ENCODE measurements at regions not wholly inside any gene's neighbourhood (a gene's known extent, or its start where the extent isn't known, plus 50 kb on each side); places are given as distances from the start of the nearest gene placed in this dataset.

DNA sequence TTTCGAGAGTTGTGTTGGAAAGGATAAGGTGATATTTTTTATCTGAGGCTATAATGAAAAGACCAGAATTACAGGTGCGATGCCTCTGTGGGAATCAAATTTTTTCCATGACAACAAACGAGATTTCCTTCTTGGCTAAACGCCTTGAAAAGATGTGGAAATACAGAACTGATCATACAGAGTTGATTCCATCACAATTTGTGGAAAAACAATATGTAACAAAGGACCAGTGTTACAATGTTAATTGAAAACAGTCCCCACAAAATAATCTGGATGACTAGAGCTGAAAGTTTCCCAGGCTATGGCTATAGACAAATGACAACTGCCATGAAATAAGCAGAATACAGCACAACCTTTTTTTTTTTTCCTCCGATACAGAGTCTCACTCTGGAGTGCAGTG, 628.9 kb downstream of the DIAPH3 start:
- no peaks in the 10 kb centered on the region for H3K27me3 Mint-ChIP-seq (ENCODE audit: low read depth in 2 of 2)
- H3K27ac Mint-ChIP-seq: no peak overlapping the region
- DNase-seq (no peak), ATAC-seq (no peak)
- Histone ChIP-seq H3K4me1 (ENCODE audit: control insufficient read depth, insufficient read depth, low read length) (no peaks in the 10 kb centered on the region), H3K4me3 (ENCODE audit: low read length) (no peak overlapping the region), H3K27me3 (ENCODE audit: control insufficient read depth, insufficient read depth, low read length) (no peaks in the 10 kb centered on the region), H3K36me3 (ENCODE audit: control insufficient read depth, insufficient read depth, low read length) (no peaks in the 10 kb centered on the region), H3K27ac (ENCODE audit: low read length) (no peak overlapping the region), H3K9me3 (ENCODE audit: control insufficient read depth, insufficient read depth, low read length) (no peaks in the 10 kb centered on the region)
- H3K36me3 Mint-ChIP-seq: no peaks in the 10 kb centered on the region
- intact Hi-C loops (cut with micrococcal nuclease): no loop called here
- WGBS (ENCODE audit: insufficient coverage): 89% methylated on average over 5 of the region's 5 CpGs
- peaks cover 0 to 9% of the 10 kb centered on the region in 2 donors for H3K9me3 Mint-ChIP-seq
- TF ChIP-seq, protein P1, sequence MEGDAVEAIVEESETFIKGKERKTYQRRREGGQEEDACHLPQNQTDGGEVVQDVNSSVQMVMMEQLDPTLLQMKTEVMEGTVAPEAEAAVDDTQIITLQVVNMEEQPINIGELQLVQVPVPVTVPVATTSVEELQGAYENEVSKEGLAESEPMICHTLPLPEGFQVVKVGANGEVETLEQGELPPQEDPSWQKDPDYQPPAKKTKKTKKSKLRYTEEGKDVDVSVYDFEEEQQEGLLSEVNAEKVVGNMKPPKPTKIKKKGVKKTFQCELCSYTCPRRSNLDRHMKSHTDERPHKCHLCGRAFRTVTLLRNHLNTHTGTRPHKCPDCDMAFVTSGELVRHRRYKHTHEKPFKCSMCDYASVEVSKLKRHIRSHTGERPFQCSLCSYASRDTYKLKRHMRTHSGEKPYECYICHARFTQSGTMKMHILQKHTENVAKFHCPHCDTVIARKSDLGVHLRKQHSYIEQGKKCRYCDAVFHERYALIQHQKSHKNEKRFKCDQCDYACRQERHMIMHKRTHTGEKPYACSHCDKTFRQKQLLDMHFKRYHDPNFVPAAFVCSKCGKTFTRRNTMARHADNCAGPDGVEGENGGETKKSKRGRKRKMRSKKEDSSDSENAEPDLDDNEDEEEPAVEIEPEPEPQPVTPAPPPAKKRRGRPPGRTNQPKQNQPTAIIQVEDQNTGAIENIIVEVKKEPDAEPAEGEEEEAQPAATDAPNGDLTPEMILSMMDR (IDR thresholded peaks at IDR 0.05): no peak
- H3K4me1 Mint-ChIP-seq: no peaks in the 10 kb centered on the region
- no peak overlapping the region for H3K4me3 Mint-ChIP-seq

DNA sequence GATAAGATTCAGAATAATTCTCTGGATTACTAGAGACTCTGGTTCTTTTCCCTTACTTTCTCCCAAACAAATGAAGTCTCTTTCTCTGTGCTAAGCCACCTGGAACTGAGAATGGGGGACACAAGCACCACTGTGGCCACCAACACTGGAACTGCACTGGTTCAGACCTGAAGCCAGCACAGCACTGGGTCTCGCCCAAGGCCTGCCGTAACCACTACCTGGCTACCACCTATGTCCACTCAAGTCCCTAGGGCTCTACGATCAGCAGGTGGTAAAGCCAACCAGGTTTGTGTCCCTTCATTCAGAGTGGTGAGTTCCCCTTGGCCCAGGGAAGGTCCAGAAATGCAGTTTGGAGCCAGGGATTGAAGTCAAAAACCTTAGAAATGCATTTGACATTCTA, 626.2 kb downstream of the DIAPH3 start:
- Mint-ChIP-seq H3K36me3 (no peaks in the 10 kb centered on the region), H3K4me1 (no peaks in the 10 kb centered on the region), H3K4me3 (no peak overlapping the region), H3K27me3 (ENCODE audit: low read depth in 2 of 2) (no peaks in the 10 kb centered on the region), H3K9me3 (peaks cover 0 to 9% of the 10 kb centered on the region in 2 donors), H3K27ac (no peak overlapping the region)
- H3K4me1 ChIP-seq (ENCODE audit: control insufficient read depth, insufficient read depth, low read length): no peaks in the 10 kb centered on the region
- H3K4me3 ChIP-seq (ENCODE audit: low read length): no peak overlapping the region
- H3K9me3 ChIP-seq (ENCODE audit: control insufficient read depth, insufficient read depth, low read length): no peaks in the 10 kb centered on the region
- ATAC-seq (no peak), DNase-seq (no peak)
- H3K27ac ChIP-seq (ENCODE audit: low read length): no peak overlapping the region
- no peaks in the 10 kb centered on the region for H3K27me3 ChIP-seq (ENCODE audit: control insufficient read depth, insufficient read depth, low read length)
- WGBS (ENCODE audit: insufficient coverage): 91% methylated on average over 3 of the region's 3 CpGs
- intact Hi-C loops (cut with micrococcal nuclease): no loop called here
- no peaks in the 10 kb centered on the region for H3K36me3 ChIP-seq (ENCODE audit: control insufficient read depth, insufficient read depth, low read length)
- TF ChIP-seq, protein P1 (IDR thresholded peaks at IDR 0.05): no peak

DNA sequence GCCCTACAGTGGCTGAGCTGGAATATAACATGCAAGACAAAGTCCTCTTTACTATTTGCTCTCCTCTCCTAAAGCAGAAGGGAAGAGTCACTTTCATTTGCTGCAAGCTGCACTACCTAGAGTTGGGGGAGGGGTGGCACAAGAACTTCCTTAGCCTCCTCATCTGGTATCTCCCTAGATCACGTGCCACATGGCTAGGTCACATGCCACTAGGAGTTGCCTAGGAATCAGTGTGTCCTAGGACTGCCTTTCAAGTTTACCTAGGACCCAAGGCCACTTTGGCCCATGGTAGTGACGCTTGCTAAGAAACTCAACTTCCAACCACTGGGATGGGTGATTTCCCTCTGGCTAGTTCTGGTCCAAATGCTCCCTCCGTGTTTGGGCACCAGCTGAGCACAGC, 625.2 kb downstream of the DIAPH3 start:
- Mint-ChIP-seq H3K27me3 (ENCODE audit: low read depth in 2 of 2) (no peaks in the 10 kb centered on the region), H3K4me1 (no peaks in the 10 kb centered on the region), H3K4me3 (no peak overlapping the region), H3K27ac (no peak overlapping the region), H3K36me3 (no peaks in the 10 kb centered on the region), H3K9me3 (peaks cover 2 to 11% of the 10 kb centered on the region in 2 donors)
- H3K4me3 ChIP-seq (ENCODE audit: low read length): no peak overlapping the region
- H3K27ac ChIP-seq (ENCODE audit: low read length): no peak overlapping the region
- no peak for ATAC-seq
- TF ChIP-seq, protein P1 (IDR thresholded peaks at IDR 0.05): no peak
- intact Hi-C loops (cut with micrococcal nuclease): no loop called here
- no peaks in the 10 kb centered on the region for H3K27me3 ChIP-seq (ENCODE audit: control insufficient read depth, insufficient read depth, low read length)
- no peaks in the 10 kb centered on the region for H3K4me1 ChIP-seq (ENCODE audit: control insufficient read depth, insufficient read depth, low read length)
- H3K36me3 ChIP-seq (ENCODE audit: control insufficient read depth, insufficient read depth, low read length): no peaks in the 10 kb centered on the region
- 59% methylated on average over 3 of the region's 3 CpGs for WGBS (ENCODE audit: insufficient coverage)
- DNase-seq: no peak
- H3K9me3 ChIP-seq (ENCODE audit: control insufficient read depth, insufficient read depth, low read length): no peaks in the 10 kb centered on the region

DNA sequence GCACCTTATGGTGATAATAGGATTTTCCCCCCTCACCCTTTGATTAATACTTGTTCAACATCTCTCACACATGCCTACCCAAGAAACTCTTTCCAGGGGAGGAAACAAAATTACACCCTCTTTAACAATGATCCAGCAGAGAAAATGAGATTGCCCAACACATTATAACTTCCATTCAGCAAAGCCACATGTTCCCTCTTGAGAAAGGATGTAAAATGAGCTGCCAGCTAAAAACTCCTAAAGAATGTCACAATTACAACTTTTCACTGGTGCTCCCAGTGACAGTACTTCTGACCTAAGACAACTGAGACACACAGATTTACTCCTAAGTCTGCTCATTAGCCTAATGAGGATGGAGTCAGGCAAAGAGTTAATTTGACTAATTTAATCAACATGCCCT, 621.4 kb downstream of the DIAPH3 start:
- H3K9me3 ChIP-seq (ENCODE audit: control insufficient read depth, insufficient read depth, low read length): no peaks in the 10 kb centered on the region
- Mint-ChIP-seq H3K9me3 (peaks cover 8 to 15% of the 10 kb centered on the region in 2 donors), H3K4me3 (no peak overlapping the region), H3K27ac (no peak overlapping the region), H3K36me3 (no peaks in the 10 kb centered on the region), H3K4me1 (no peaks in the 10 kb centered on the region), H3K27me3 (ENCODE audit: low read depth in 2 of 2) (peaks cover 0 to 2% of the 10 kb centered on the region in 2 donors)
- no peaks in the 10 kb centered on the region for H3K36me3 ChIP-seq (ENCODE audit: control insufficient read depth, insufficient read depth, low read length)
- H3K4me3 ChIP-seq (ENCODE audit: low read length): no peak overlapping the region
- intact Hi-C loops (cut with micrococcal nuclease): no loop called here
- H3K4me1 ChIP-seq (ENCODE audit: control insufficient read depth, insufficient read depth, low read length): no peaks in the 10 kb centered on the region
- DNase-seq (no peak), ATAC-seq (no peak)
- no peak overlapping the region for H3K27ac ChIP-seq (ENCODE audit: low read length)
- TF ChIP-seq, protein P1 (IDR thresholded peaks at IDR 0.05): no peak
- H3K27me3 ChIP-seq (ENCODE audit: control insufficient read depth, insufficient read depth, low read length): no peaks in the 10 kb centered on the region
